OCI-LY7 (cell line): ENCODE measurements at regions not wholly inside any gene's neighbourhood (a gene's known extent, or its start where the extent isn't known, plus 50 kb on each side); places are given as distances from the start of the nearest gene placed in this dataset.

Source experiments
- BruUV-seq: library from RNA; stranded (reverse); fragments of 400-500 nt; replicated peaks from 2 replicates; lab custom pipeline; 2021; lab: Mats Ljungman, UMichigan
- CTCF ChIA-PET: fragments of 300-600 bp; sonication (Branson Sonifier 250); formaldehyde crosslinking; loops from one replicate; lab custom pipeline; 2022; ENCODE audit warnings: antibody characterized with exemption; ENCODE audit not compliant: unreplicated experiment; lab: Charles Lee
- POLR2A ChIA-PET: fragments of 300-600 bp; sonication (Branson Sonifier 250); formaldehyde crosslinking; loops from one replicate; lab custom pipeline; 2022; ENCODE audit warnings: antibody characterized with exemption; lab: Charles Lee
- DNase-seq: peaks from one replicate; pipeline ENCODE4 v3.0.0-alpha.2; 2015; ENCODE audit warnings: low spot score
- H2AFZ ChIP-seq: fragments of 200-600 bp; sonication (generic), shearing (Covaris generic); 2 replicates; pipeline ENCODE4 v1.6.1; 2014; ENCODE audit warnings: mild to moderate bottlenecking, antibody characterized with exemption, low read length, moderate library complexity
- H3K27ac ChIP-seq: fragments of 200-600 bp; sonication (generic); 2 replicates; pipeline ENCODE4 v1.5.1; 2014; ENCODE audit warnings: mixed run types, low read depth, mild to moderate bottlenecking, moderate library complexity, low read length, inconsistent platforms; ENCODE audit not compliant: poor library complexity, severe bottlenecking
- H3K36me3 ChIP-seq: fragments of 200-600 bp; sonication (generic); 2 replicates; pipeline ENCODE4 v1.6.1; 2014; ENCODE audit warnings: mild to moderate bottlenecking, antibody characterized with exemption, low read length, moderate library complexity, mixed read lengths; ENCODE audit not compliant: insufficient read depth
- H3K4me1 ChIP-seq: fragments of 200-600 bp; sonication (generic); 2 replicates; pipeline ENCODE4 v1.5.1; 2014; ENCODE audit warnings: mild to moderate bottlenecking, low read length; ENCODE audit not compliant: insufficient read depth, poor library complexity, severe bottlenecking
- H3K4me2 ChIP-seq: fragments of 200-600 bp; sonication (generic); 2 replicates; pipeline ENCODE4 v1.6.1; 2014; ENCODE audit warnings: mild to moderate bottlenecking, low read length
- H3K4me3 ChIP-seq: fragments of 200-600 bp; sonication (generic); 2 replicates; pipeline ENCODE4 v1.5.1; 2014; ENCODE audit warnings: mild to moderate bottlenecking, low read depth, low read length; ENCODE audit not compliant: poor library complexity, severe bottlenecking
- H3K79me2 ChIP-seq: fragments of 200-600 bp; sonication (generic); 2 replicates; pipeline ENCODE4 v1.6.1; 2016; ENCODE audit warnings: low read depth, mild to moderate bottlenecking, low read length, moderate library complexity, mixed read lengths; ENCODE audit not compliant: insufficient read depth
- H3K9me2 ChIP-seq: fragments of 200-600 bp; sonication (generic); 2 replicates; pipeline ENCODE4 v1.6.1; 2016; ENCODE audit warnings: mild to moderate bottlenecking, low read length, mixed read lengths; ENCODE audit not compliant: insufficient read depth
- H3K9me3 ChIP-seq: fragments of 200-600 bp; sonication (generic); 2 replicates; pipeline ENCODE4 v1.6.1; 2014; ENCODE audit warnings: mild to moderate bottlenecking, mixed run types, low read length, mixed read lengths
- H4K20me1 ChIP-seq: fragments of 200-600 bp; sonication (generic); 2 replicates; pipeline ENCODE4 v1.6.1; 2014; ENCODE audit warnings: mild to moderate bottlenecking, antibody characterized with exemption, low read length, moderate library complexity, mixed read lengths; ENCODE audit not compliant: insufficient read depth
- CTCF ChIP-seq: fragments of 200-600 bp; sonication (generic); conservative IDR thresholded peaks from 2 replicates; pipeline ENCODE4 v1.5.1; 2014; ENCODE audit warnings: mild to moderate bottlenecking, antibody characterized with exemption, low read length, moderate library complexity, mixed read lengths
- EZH2phosphoT487 ChIP-seq: fragments of 200-600 bp; sonication (generic); IDR thresholded peaks from 2 replicates; pipeline ENCODE4 v1.6.1; 2018; ENCODE audit warnings: low read depth, borderline replicate concordance, mild to moderate bottlenecking, mixed run types, antibody characterized with exemption, low read length, moderate library complexity, mixed read lengths
- intact Hi-C: fragments of 100-400 bp; cut with micrococcal nuclease; formaldehyde crosslinking; loops from one replicate; pipeline ENCODE4 v1.10.0; 2022; ENCODE audit not compliant: unreplicated experiment

- intact Hi-C loops = no loop called here
- no peak overlapping the region for H3K27ac ChIP-seq
- no peaks in the 10 kb centered on the region for H3K9me2 ChIP-seq
- H2AFZ ChIP-seq = no peak overlapping the region
- ChIA-PET POLR2A (no interaction called here), CTCF (no interaction called here)
- no peak overlapping the region for H3K4me3 ChIP-seq
- H3K4me1 ChIP-seq = no peaks in the 10 kb centered on the region
- H4K20me1 ChIP-seq = no peaks in the 10 kb centered on the region
- H3K79me2 ChIP-seq = no peaks in the 10 kb centered on the region
- no peaks in the 10 kb centered on the region for H3K36me3 ChIP-seq
- H3K4me2 ChIP-seq = no peak overlapping the region
- DNase-seq = no peak
- no peak for TF ChIP-seq EZH2phosphoT487
- no peak for TF ChIP-seq CTCF
- no TSS peak for BruUV-seq
- H3K9me3 ChIP-seq = no peaks in the 10 kb centered on the region
These were observed 140.0 kb upstream of the RPL38 start for GRCh38 chr17:74063439-74063838.

- ChIA-PET POLR2A (no interaction called here), CTCF (no interaction called here)
- Histone ChIP-seq H3K9me2 (no peaks in the 10 kb centered on the region), H3K4me1 (no peaks in the 10 kb centered on the region), H3K4me2 (no peak overlapping the region), H2AFZ (no peak overlapping the region), H3K27ac (no peak overlapping the region), H3K36me3 (no peaks in the 10 kb centered on the region), H3K4me3 (no peak overlapping the region), H3K79me2 (no peaks in the 10 kb centered on the region), H4K20me1 (no peaks in the 10 kb centered on the region), H3K9me3 (no peaks in the 10 kb centered on the region)
- intact Hi-C loops = no loop called here
- BruUV-seq = no TSS peak
- TF ChIP-seq CTCF (peak; percentile 25; the same call in 1 of the 2 replicates), EZH2phosphoT487 (no peak)
- DNase-seq = no peak
These were observed 133.1 kb upstream of the RPL38 start for GRCh38 chr17:74070374-74070773.

GRCh38 chr17:74070998-74071679 is 132.3 kb upstream of the RPL38 start:
- H3K79me2 ChIP-seq = no peaks in the 10 kb centered on the region
- no peak for DNase-seq
- H4K20me1 ChIP-seq = no peaks in the 10 kb centered on the region
- no peaks in the 10 kb centered on the region for H3K4me1 ChIP-seq
- no peak overlapping the region for H2AFZ ChIP-seq
- H3K9me3 ChIP-seq = no peaks in the 10 kb centered on the region
- POLR2A ChIA-PET = no interaction called here
- H3K9me2 ChIP-seq = no peaks in the 10 kb centered on the region
- intact Hi-C loops = no loop called here
- no peak for TF ChIP-seq EZH2phosphoT487
- no peak for TF ChIP-seq CTCF
- BruUV-seq = no TSS peak
- H3K4me3 ChIP-seq = no peak overlapping the region
- no peak overlapping the region for H3K4me2 ChIP-seq
- no peak overlapping the region for H3K27ac ChIP-seq
- H3K36me3 ChIP-seq = no peaks in the 10 kb centered on the region
- CTCF ChIA-PET = no interaction called here
